A204.1 (cell line): ENCODE measurements at regions not wholly inside any gene's neighbourhood (a gene's known extent, or its start where the extent isn't known, plus 50 kb on each side); places are given as distances from the start of the nearest gene placed in this dataset.

Experiments
- FAIRE-seq: peaks from 2 replicates; lab custom pipeline; 2012; peaks lifted over from hg19 to GRCh38; lab: Jason Lieb, UNC

- no peak for FAIRE-seq
These were observed 456.0 kb upstream of the SPANXN1 start for GRCh38 chrX:144791298-144791697.

GRCh38 chrX:144798972-144799371, 448.3 kb upstream of the SPANXN1 start:
- FAIRE-seq = no peak

- no peak for FAIRE-seq
These were observed 445.5 kb upstream of the SPANXN1 start for GRCh38 chrX:144801786-144802185.

- no peak for FAIRE-seq
These were observed 438.3 kb upstream of the SPANXN1 start for GRCh38 chrX:144809025-144809424.

GRCh38 chrX:144810539-144810938, 436.8 kb upstream of the SPANXN1 start:
- FAIRE-seq = no peak

GRCh38 chrX:144819406-144819805, 427.9 kb upstream of the SPANXN1 start:
- no peak for FAIRE-seq

GRCh38 chrX:144840616-144841015, 406.7 kb upstream of the SPANXN1 start:
- FAIRE-seq = no peak

GRCh38 chrX:144849141-144849540, 398.2 kb upstream of the SPANXN1 start:
- FAIRE-seq = no peak

GRCh38 chrX:144896323-144896722, 351.0 kb upstream of the SPANXN1 start:
- peak; percentile 11 for FAIRE-seq

- no peak for FAIRE-seq
These were observed 345.8 kb upstream of the SPANXN1 start for GRCh38 chrX:144901521-144901920.

GRCh38 chrX:144916785-144917184, 330.5 kb upstream of the SPANXN1 start:
- no peak for FAIRE-seq

- FAIRE-seq = no peak
These were observed 328.4 kb upstream of the SPANXN1 start for GRCh38 chrX:144918936-144919335.

- no peak for FAIRE-seq
These were observed 300.6 kb upstream of the SPANXN1 start for GRCh38 chrX:144946666-144947065.
